ENCODE measurements at regions not wholly inside any gene's neighbourhood (a gene's known extent, or its start where the extent isn't known, plus 50 kb on each side); places are given as distances from the start of the nearest gene placed in this dataset.

DNA sequence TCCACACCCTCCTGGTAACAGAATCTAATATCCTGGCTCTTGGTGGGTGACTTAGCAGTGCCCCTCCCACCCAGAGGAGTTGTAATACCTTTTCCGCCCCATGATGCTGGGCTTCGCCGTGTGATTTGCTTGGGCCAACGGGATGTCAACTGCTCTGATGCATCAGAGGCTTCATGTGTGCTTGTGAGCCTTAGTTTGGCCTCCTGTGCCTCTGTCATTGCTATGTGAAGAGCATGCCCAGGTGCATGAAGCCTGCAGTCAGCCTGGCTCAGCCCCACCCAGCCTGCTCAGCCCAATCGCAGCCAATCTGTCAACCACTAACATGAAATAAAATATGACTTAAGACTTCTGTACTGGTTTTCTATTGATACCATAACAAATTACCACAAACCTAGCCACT lies 201.2 kb upstream of the RPL38 start:
- TF ChIP-seq, protein P1, sequence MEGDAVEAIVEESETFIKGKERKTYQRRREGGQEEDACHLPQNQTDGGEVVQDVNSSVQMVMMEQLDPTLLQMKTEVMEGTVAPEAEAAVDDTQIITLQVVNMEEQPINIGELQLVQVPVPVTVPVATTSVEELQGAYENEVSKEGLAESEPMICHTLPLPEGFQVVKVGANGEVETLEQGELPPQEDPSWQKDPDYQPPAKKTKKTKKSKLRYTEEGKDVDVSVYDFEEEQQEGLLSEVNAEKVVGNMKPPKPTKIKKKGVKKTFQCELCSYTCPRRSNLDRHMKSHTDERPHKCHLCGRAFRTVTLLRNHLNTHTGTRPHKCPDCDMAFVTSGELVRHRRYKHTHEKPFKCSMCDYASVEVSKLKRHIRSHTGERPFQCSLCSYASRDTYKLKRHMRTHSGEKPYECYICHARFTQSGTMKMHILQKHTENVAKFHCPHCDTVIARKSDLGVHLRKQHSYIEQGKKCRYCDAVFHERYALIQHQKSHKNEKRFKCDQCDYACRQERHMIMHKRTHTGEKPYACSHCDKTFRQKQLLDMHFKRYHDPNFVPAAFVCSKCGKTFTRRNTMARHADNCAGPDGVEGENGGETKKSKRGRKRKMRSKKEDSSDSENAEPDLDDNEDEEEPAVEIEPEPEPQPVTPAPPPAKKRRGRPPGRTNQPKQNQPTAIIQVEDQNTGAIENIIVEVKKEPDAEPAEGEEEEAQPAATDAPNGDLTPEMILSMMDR (IDR thresholded peaks at IDR 0.05) = no peak
- no peak for TF ChIP-seq POLR2A (IDR thresholded peaks at IDR 0.05)

All from esophagus squamous epithelium (tissue), 4 donors.